ENCODE measurements at regions not wholly inside any gene's neighbourhood (a gene's known extent, or its start where the extent isn't known, plus 50 kb on each side); places are given as distances from the start of the nearest gene placed in this dataset.

GRCh38 chr2:46827274-46828134 is 88.1 kb downstream of the MCFD2 start:
- no peak for DNase-seq (ENCODE audit: low spot score)
- Histone ChIP-seq H3K27ac (ENCODE audit: low read depth, low read length, poor library complexity, severe bottlenecking) (no peak overlapping the region), H3K9me3 (ENCODE audit: low read depth, low read length, poor library complexity, severe bottlenecking) (no peaks in the 10 kb centered on the region), H3K27me3 (replicated peaks; ENCODE audit: insufficient read depth, low read depth, low read length, poor library complexity) (no peaks in the 10 kb centered on the region), H3K4me3 (ENCODE audit: low read depth, low read length, poor library complexity, severe bottlenecking) (no peak overlapping the region), H3K4me1 (ENCODE audit: insufficient read depth, low read length, poor library complexity, severe bottlenecking) (no peaks in the 10 kb centered on the region), H3K36me3 (ENCODE audit: insufficient read depth, low read length, poor library complexity, severe bottlenecking) (no peaks in the 10 kb centered on the region)
- CTCF ChIA-PET = no interaction called here
- POLR2A ChIA-PET (ENCODE audit: low non-redundant PET) = no interaction called here
- intact Hi-C loops (cut with micrococcal nuclease; ENCODE audit: unreplicated experiment) = no loop called here
- no TSS peak for BruUV-seq (replicated peaks)
- no peak for TF ChIP-seq CTCF (conservative IDR thresholded peaks at IDR 0.05; ENCODE audit: low read depth, low read length)
- TF ChIP-seq EZH2 (IDR thresholded peaks at IDR 0.05; ENCODE audit: borderline replicate concordance, low read depth, low read length, poor library complexity, severe bottlenecking) = no peak

- intact Hi-C loops (cut with micrococcal nuclease; ENCODE audit: unreplicated experiment) = no loop called here
- CTCF ChIA-PET = no interaction called here
Observed at GRCh38 chr2:46826569-46827245, 88.9 kb downstream of the MCFD2 start.

GRCh38 chr2:46825939-46826568 is 89.6 kb downstream of the MCFD2 start:
- H3K4me3 ChIP-seq (ENCODE audit: low read depth, low read length, poor library complexity, severe bottlenecking) = no peak overlapping the region
- intact Hi-C loops (cut with micrococcal nuclease; ENCODE audit: unreplicated experiment) = no loop called here
- H3K4me1 ChIP-seq (ENCODE audit: insufficient read depth, low read length, poor library complexity, severe bottlenecking) = no peaks in the 10 kb centered on the region
- no peaks in the 10 kb centered on the region for H3K27me3 ChIP-seq (replicated peaks; ENCODE audit: insufficient read depth, low read depth, low read length, poor library complexity)
- no peak for DNase-seq (ENCODE audit: low spot score)
- no peaks in the 10 kb centered on the region for H3K36me3 ChIP-seq (ENCODE audit: insufficient read depth, low read length, poor library complexity, severe bottlenecking)
- no peak overlapping the region for H3K27ac ChIP-seq (ENCODE audit: low read depth, low read length, poor library complexity, severe bottlenecking)
- CTCF ChIA-PET = no interaction called here
- no TSS peak for BruUV-seq (replicated peaks)
- POLR2A ChIA-PET (ENCODE audit: low non-redundant PET) = no interaction called here
- no peaks in the 10 kb centered on the region for H3K9me3 ChIP-seq (ENCODE audit: low read depth, low read length, poor library complexity, severe bottlenecking)
- TF ChIP-seq EZH2 (IDR thresholded peaks at IDR 0.05; ENCODE audit: borderline replicate concordance, low read depth, low read length, poor library complexity, severe bottlenecking) = no peak
- TF ChIP-seq CTCF (conservative IDR thresholded peaks at IDR 0.05; ENCODE audit: low read depth, low read length) = no peak

More at GRCh38 chr2:46826569-46827245, 88.9 kb downstream of the MCFD2 start:
- TF ChIP-seq CTCF (conservative IDR thresholded peaks at IDR 0.05; ENCODE audit: low read depth, low read length) (no peak), EZH2 (IDR thresholded peaks at IDR 0.05; ENCODE audit: borderline replicate concordance, low read depth, low read length, poor library complexity, severe bottlenecking) (no peak)
- Histone ChIP-seq H3K9me3 (ENCODE audit: low read depth, low read length, poor library complexity, severe bottlenecking) (no peaks in the 10 kb centered on the region), H3K36me3 (ENCODE audit: insufficient read depth, low read length, poor library complexity, severe bottlenecking) (no peaks in the 10 kb centered on the region), H3K27me3 (replicated peaks; ENCODE audit: insufficient read depth, low read depth, low read length, poor library complexity) (no peaks in the 10 kb centered on the region), H3K27ac (ENCODE audit: low read depth, low read length, poor library complexity, severe bottlenecking) (no peak overlapping the region), H3K4me3 (ENCODE audit: low read depth, low read length, poor library complexity, severe bottlenecking) (no peak overlapping the region), H3K4me1 (ENCODE audit: insufficient read depth, low read length, poor library complexity, severe bottlenecking) (no peaks in the 10 kb centered on the region)
- POLR2A ChIA-PET (ENCODE audit: low non-redundant PET) = no interaction called here
- BruUV-seq (replicated peaks) = no TSS peak
- no peak for DNase-seq (ENCODE audit: low spot score)
